ENCODE measurements at regions not wholly inside any gene's neighbourhood (a gene's known extent, or its start where the extent isn't known, plus 50 kb on each side); places are given as distances from the start of the nearest gene placed in this dataset.

DNA sequence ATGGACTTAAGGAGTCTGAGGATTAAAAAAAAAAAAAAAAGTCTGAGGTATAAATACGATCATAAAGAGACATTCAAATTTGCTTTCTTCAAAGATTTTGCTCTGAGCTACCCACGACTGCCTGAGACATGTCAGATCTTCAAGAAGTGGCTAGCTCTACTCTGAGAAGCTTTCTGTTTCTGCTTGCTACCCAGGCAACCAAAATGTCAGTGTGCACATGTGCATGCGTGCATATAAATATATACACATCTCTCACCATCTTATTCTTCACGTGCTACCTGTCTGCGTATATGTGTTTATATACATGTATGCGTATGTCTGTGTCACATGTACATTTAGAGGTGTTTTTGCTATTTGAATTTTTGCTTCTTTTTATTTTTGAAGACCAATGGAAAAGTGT is 299.6 kb upstream of the STXBP5 start:
- H3K27me3 Mint-ChIP-seq: no peaks in the 10 kb centered on the region
- H3K27ac Mint-ChIP-seq: no peak overlapping the region
- CTCF ChIA-PET: no interaction called here
- H3K9me3 Mint-ChIP-seq (ENCODE audit: low read depth): no peaks in the 10 kb centered on the region
- no peaks in the 10 kb centered on the region for H3K4me1 Mint-ChIP-seq
- DNase-seq (no peak), ATAC-seq (no peak)
- H3K4me3 Mint-ChIP-seq: no peak overlapping the region
- no peaks in the 10 kb centered on the region for H3K36me3 Mint-ChIP-seq

DNA sequence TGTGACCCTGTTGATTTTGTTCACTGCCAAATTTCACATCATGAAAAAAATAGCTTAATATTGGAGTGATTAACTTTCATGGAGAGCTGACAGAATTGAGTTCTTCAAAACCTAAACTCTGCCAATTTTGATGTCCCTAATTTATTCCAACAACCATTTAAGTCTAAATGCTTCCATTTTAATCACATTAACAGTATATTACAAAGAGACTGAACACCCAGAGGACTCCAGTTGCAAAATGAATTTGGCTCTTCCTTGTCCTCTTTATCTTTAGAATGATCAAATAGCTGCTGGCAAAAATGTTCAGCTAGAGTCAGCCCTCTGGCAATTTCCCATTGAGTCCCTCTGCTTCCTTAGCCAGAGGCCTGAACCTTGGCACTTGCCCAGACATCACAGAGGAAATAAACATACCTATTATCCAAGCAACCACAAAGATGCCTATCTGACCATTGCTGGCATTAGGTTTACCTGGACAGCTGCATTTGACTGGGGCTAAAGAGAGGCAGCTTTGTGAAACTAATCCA is 299.0 kb upstream of the STXBP5 start:
- CTCF ChIA-PET: no interaction called here
- no peaks in the 10 kb centered on the region for H3K9me3 Mint-ChIP-seq (ENCODE audit: low read depth)
- DNase-seq (no peak), ATAC-seq (no peak)
- H3K27me3 Mint-ChIP-seq: no peaks in the 10 kb centered on the region
- no peak overlapping the region for H3K4me3 Mint-ChIP-seq
- H3K36me3 Mint-ChIP-seq: no peaks in the 10 kb centered on the region
- H3K4me1 Mint-ChIP-seq: no peaks in the 10 kb centered on the region
- no peak overlapping the region for H3K27ac Mint-ChIP-seq

DNA sequence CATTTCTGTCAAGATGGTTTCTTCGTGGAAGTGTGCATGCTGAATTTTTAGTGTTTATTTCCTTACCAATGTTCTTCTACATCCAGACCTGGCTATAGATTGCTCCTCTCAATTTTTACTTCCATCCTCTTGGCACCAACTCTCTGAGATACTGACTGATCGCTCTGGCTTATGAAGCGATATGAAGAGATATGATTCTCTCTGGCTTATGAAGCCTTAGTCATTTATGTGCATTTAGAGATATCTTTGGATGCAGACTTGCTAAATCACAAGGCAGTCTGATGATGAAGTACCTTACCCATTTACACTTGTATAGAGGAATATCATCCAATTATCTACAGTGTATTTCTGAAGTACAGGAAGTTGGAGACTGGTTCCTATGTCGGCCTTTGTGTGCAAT is 295.4 kb upstream of the STXBP5 start:
- H3K36me3 Mint-ChIP-seq: no peaks in the 10 kb centered on the region
- ATAC-seq (no peak), DNase-seq (no peak)
- no peaks in the 10 kb centered on the region for H3K9me3 Mint-ChIP-seq (ENCODE audit: low read depth)
- H3K4me1 Mint-ChIP-seq: peaks cover 10% of the 10 kb centered on the region
- no peak overlapping the region for H3K27ac Mint-ChIP-seq
- CTCF ChIA-PET: no interaction called here
- no peak overlapping the region for H3K4me3 Mint-ChIP-seq
- H3K27me3 Mint-ChIP-seq: peaks cover 4% of the 10 kb centered on the region

DNA sequence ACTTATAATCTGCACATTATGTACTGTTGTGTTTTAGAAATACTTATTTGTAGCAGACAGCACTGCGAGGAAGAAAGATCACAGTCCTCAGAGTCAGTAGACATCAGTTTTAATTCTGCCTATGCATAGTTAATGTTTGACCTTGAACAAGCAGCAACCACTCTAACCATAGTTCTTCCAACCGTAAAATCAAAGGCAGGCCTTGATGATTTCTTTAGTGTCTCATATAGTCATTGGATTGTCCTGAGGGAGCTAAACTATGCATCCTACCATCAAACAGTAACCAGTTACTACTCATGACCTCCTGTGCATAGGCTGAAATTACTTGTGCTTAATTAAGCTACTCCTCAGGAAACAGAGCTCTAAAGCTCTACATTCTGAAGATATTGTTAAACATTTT is 294.8 kb upstream of the STXBP5 start:
- Mint-ChIP-seq H3K27me3 (peaks cover 7% of the 10 kb centered on the region), H3K4me1 (peaks cover 13% of the 10 kb centered on the region), H3K4me3 (no peak overlapping the region), H3K36me3 (no peaks in the 10 kb centered on the region), H3K27ac (no peak overlapping the region), H3K9me3 (ENCODE audit: low read depth) (no peaks in the 10 kb centered on the region)
- DNase-seq: no peak
- CTCF ChIA-PET: no interaction called here
- ATAC-seq: no peak

DNA sequence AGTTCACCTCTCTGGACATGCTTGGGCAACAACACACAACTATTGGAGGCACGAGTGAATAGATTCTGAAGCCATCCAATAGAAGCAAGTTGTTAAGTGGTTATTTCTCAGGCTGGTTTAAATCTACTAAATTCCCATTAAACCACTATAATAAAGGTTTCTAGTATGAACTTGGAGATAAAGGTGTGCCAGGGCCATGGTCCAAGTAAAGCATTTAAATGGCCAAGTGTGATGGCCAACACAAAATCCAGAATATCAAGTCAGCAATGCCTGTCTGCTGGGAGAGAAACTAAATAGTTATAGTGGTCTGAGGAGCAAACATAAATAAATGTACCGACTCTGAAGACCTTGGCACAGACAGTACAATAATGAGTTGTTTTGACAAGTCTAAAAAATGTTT is 294.3 kb upstream of the STXBP5 start:
- peaks cover 7% of the 10 kb centered on the region for H3K27me3 Mint-ChIP-seq
- no peaks in the 10 kb centered on the region for H3K9me3 Mint-ChIP-seq (ENCODE audit: low read depth)
- ATAC-seq (no peak), DNase-seq (no peak)
- no peaks in the 10 kb centered on the region for H3K36me3 Mint-ChIP-seq
- no peak overlapping the region for H3K4me3 Mint-ChIP-seq
- H3K4me1 Mint-ChIP-seq: peaks cover 13% of the 10 kb centered on the region
- CTCF ChIA-PET: no interaction called here
- H3K27ac Mint-ChIP-seq: no peak overlapping the region

DNA sequence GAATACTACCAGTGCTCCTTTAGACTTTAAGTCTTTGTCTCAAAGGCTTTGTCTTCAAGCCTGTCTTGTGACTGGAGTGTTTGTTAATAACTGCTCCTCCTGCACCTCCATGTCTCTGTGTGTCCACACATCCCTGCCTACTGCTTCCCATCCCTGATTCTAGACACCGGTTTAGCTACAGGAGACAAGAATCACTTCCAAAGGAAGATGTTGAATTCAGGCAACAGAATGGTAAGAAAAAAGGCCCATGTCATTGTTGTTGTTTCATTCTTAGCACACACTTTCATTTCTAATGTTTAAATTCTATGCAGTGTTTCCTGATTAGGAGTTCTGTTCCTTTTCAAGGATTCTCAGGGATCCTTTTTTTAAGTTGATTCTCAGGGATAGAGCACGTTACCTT is 293.6 kb upstream of the STXBP5 start:
- CTCF ChIA-PET: interaction anchor here (2.0 kb wide), 1 partner anchor 11 kb away, joined by 4 read pairs; no protein-coding TSS in a partner anchor
- Mint-ChIP-seq H3K27ac (no peak overlapping the region), H3K36me3 (no peaks in the 10 kb centered on the region), H3K9me3 (ENCODE audit: low read depth) (no peaks in the 10 kb centered on the region), H3K4me1 (peaks cover 13% of the 10 kb centered on the region), H3K4me3 (no peak overlapping the region), H3K27me3 (peaks cover 9% of the 10 kb centered on the region)
- no peak for DNase-seq
- ATAC-seq: no peak

DNA sequence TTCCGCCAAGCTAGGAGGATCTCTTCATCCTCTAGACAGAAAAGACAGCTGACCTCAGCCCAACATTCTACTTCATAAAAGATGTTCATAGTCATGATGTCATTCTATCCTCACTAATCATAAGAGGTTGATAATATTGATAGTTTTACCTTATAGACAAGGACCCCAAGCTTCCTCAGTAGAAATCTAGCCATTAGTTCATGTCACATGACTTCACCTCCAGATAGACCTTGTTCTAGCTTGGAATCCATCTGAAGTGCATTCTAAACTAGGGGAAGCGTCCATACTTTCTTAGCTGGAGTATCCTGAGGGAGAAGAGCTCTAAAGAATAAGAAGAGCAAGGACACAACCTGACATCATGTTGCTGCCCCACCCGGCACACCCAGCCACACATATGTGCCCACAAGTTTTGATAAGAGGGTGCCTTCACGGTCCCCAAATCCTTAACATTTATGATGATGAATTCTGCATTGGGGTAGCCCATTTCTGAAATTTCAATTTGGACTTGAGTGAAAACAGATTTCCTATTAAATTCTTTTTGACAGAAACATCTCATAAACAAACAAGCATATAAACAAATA is 292.5 kb upstream of the STXBP5 start:
- peaks cover 9% of the 10 kb centered on the region for H3K27me3 Mint-ChIP-seq
- H3K36me3 Mint-ChIP-seq: no peaks in the 10 kb centered on the region
- H3K4me3 Mint-ChIP-seq: no peak overlapping the region
- no peaks in the 10 kb centered on the region for H3K9me3 Mint-ChIP-seq (ENCODE audit: low read depth)
- peaks cover 13% of the 10 kb centered on the region for H3K4me1 Mint-ChIP-seq
- ATAC-seq: no peak
- CTCF ChIA-PET: interaction anchor here (2.0 kb wide), 1 partner anchor 10 kb away, joined by 4 read pairs; no protein-coding TSS in a partner anchor
- no peak for DNase-seq
- H3K27ac Mint-ChIP-seq: no peak overlapping the region

DNA sequence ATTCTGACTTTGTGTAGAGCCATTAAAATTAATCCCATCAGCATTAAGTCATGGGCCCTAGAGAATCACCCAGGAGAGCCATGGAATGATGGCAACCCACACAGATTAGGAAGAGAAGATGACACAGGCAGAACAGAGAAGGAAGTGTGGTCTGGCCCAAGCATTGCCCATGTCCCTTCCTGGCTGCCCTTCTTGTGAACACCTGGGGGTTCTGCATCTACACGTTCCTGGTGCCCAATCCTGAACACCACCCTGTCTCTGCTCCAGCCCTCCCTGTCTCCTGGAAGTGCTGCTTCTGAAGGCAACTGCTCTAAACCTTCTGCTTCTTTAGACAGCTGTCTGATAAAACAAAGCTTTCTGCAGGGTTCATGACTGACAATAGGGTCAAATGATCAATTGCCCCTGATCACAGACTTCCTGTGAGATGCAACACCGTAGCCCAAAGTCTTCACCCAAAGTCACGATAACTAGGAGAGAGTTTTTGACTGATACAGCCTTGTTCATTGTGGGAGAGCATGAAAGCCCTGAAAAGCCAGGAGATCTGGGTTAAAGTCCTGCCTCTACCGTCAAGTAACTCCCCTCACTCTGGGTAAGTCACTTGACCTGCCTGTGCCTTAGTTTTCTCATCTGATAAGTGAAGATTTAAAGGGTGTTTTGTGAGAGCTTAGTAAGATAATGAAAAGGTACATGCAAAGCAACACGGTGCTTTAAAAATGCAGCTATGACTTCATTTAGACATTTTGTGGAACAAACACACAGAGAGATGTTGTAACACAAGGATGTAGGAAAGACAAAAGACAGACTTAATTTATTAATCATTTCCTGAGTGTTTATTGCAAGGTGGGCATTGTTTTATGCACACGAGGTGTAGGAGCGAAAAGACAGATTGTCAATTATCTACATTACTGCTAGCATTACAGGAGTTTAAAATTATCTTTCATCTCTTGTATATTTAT is 291.2 kb upstream of the STXBP5 start:
- H3K36me3 Mint-ChIP-seq: no peaks in the 10 kb centered on the region
- H3K4me1 Mint-ChIP-seq: peaks cover 13% of the 10 kb centered on the region
- ATAC-seq: no peak
- CTCF ChIA-PET: interaction anchor here (2.0 kb wide), 1 partner anchor 8 kb away, joined by 4 read pairs; no protein-coding TSS in a partner anchor
- H3K27ac Mint-ChIP-seq: no peak overlapping the region
- H3K27me3 Mint-ChIP-seq: peaks cover 9% of the 10 kb centered on the region
- DNase-seq: no peak
- no peaks in the 10 kb centered on the region for H3K9me3 Mint-ChIP-seq (ENCODE audit: low read depth)
- no peak overlapping the region for H3K4me3 Mint-ChIP-seq

DNA sequence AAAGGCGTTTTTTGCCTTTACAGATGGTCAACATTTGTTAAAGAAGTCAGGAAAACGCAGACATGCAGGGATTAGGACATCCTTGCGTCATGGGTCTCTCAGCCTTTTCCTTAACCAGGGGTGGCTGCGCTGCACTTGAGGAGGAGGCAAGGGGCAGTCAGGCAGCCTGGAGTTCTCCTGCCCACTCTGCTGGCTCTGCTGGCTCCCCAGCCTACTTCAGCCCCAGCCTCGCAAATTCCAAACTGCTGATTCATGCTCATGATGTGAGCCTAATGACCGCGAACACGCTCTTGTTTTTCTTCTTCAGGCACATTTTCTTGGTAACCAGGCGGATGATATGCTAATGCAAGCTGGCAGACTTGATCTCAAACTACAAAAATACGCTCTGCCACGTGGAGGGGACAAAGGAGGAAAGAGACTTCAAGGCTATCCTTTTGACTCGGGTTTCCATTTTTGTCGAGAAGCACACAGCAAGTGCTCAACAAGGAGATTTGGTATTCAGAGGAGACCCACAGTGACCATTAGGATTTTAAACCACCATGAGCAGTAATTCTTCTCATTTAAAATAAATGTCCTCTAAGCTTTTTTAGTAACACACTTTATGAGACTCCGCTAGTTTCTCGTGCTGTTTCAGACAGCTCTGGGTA is 290.3 kb upstream of the STXBP5 start:
- CTCF ChIA-PET: no interaction called here
- Mint-ChIP-seq H3K27ac (no peak overlapping the region), H3K4me3 (no peak overlapping the region), H3K36me3 (no peaks in the 10 kb centered on the region), H3K4me1 (peaks cover 13% of the 10 kb centered on the region), H3K27me3 (peaks cover 9% of the 10 kb centered on the region), H3K9me3 (ENCODE audit: low read depth) (no peaks in the 10 kb centered on the region)
- ATAC-seq (no peak), DNase-seq (no peak)

DNA sequence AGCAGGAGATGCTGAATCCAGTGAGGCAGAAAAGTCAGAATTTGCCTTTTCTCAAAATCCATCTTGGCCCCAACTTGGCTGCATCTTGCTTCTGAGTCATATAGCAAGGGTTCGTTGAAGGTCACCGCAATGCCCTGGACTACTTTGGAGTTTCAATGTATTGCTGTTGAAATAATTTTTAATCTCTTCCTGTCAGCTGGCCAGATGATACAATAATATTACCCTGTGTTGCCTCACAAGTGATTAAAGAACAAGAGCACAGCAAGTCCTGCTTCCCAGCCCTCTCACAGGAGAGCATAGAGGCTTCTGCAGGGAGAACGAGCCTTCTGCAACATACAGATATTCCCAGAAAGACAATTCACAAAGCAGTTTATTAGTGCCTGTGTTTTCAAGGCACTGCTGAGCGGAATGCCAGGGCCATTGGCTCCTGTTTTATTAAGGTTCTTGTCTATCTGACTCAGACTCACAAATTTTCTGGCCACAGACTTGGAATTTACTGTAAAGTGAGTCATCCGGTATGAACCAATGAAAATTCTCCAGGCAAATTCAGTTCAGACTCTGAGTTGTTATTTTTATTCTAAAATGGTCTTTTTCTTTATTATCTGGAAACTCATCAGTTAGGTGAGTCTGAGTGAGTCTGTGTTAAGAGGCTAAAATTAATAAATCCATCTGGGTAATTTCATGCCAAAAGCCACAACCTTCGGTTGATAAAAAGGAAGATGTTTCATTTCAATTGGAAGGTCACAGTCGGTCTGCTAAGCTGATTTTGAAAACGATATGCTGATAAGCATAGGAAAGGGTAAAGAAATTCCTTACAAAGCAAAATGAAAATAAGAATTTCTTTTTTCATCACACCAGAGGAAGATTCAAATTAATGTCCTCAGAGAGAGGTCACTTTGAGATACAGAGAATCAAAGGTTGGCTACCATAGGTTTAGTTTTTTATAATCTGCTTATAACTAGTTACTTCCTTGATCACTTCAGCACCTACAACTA is 289.4 kb upstream of the STXBP5 start:
- CTCF ChIA-PET: no interaction called here
- DNase-seq (no peak), ATAC-seq (no peak)
- Mint-ChIP-seq H3K27me3 (peaks cover 9% of the 10 kb centered on the region), H3K9me3 (ENCODE audit: low read depth) (no peaks in the 10 kb centered on the region), H3K4me3 (no peak overlapping the region), H3K4me1 (peaks cover 13% of the 10 kb centered on the region), H3K36me3 (no peaks in the 10 kb centered on the region), H3K27ac (no peak overlapping the region)

DNA sequence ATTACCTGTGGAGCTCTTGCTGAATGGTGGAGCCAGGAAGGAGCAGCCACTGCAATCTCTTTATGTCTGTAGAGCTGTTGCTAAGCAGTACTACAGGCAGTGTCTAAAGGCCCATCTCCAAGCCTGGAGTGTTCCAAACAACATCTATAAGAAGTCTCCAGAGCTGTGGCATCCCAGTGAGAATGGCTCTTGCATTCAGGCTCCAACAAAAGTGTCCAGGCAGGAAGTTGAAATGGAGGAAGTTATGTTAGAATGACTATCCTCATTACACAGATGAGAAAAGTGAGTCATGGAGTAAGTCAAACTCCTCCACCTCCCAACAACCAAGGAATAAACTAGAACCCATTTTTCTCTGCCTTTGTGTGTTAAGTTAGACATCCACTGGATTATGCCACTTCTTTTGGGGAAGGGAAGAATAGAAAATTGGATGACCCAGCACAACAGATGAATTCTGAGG is 288.5 kb upstream of the STXBP5 start:
- CTCF ChIA-PET: no interaction called here
- no peak for DNase-seq
- H3K4me3 Mint-ChIP-seq: no peak overlapping the region
- peaks cover 9% of the 10 kb centered on the region for H3K27me3 Mint-ChIP-seq
- H3K9me3 Mint-ChIP-seq (ENCODE audit: low read depth): no peaks in the 10 kb centered on the region
- H3K27ac Mint-ChIP-seq: no peak overlapping the region
- H3K36me3 Mint-ChIP-seq: no peaks in the 10 kb centered on the region
- ATAC-seq: no peak
- H3K4me1 Mint-ChIP-seq: peaks cover 10% of the 10 kb centered on the region

DNA sequence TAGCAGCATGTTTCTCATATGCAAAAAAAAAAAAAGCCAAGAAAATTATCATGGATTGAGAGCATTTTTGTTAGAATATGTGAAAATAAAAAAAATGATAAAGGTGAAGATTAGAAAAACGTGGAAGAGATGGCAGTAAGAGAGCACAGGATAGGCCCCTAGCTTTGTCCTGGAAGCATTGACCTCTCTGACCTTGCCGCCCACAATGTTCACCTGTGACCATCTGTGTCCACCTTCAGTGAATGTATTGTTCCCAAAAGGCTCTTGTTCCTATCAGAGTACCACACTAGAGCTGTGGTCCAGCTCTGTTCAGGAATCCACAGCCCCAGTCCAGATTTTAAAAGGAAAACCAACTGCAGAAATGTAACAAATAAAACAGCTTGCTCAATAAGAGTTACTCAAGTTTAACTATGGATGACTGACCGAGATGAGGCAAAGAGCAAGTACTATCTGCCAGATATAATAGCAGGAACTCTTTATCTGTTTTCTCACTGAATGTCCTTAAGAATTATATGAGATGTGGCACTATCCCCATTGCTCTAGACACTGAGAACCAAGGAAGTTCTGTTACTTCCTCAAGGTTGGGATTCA is 287.7 kb upstream of the STXBP5 start:
- CTCF ChIA-PET: no interaction called here
- no peak for ATAC-seq
- DNase-seq: no peak
- peaks cover 7% of the 10 kb centered on the region for H3K4me1 Mint-ChIP-seq
- no peak overlapping the region for H3K4me3 Mint-ChIP-seq
- H3K36me3 Mint-ChIP-seq: no peaks in the 10 kb centered on the region
- H3K27me3 Mint-ChIP-seq: peaks cover 9% of the 10 kb centered on the region
- no peak overlapping the region for H3K27ac Mint-ChIP-seq
- no peaks in the 10 kb centered on the region for H3K9me3 Mint-ChIP-seq (ENCODE audit: low read depth)
